Breast epithelium (tissue), 4 donors: ENCODE measurements at regions not wholly inside any gene's neighbourhood (a gene's known extent, or its start where the extent isn't known, plus 50 kb on each side); places are given as distances from the start of the nearest gene placed in this dataset.
"Not testable (repeated sequence)": the region's sequence is repeated elsewhere in the genome, so short reads cannot be mapped to it uniquely, and the experiment has no call there.

ENCODE experiments used
- DNase-seq, 2 donors: peaks; one replicate each; pipeline ENCODE4 v3.0.0-alpha.2; 2019; ENCODE audit warnings: low spot score in 2 of 2
- H3K27ac ChIP-seq, 2 donors: fragments of 200-600 bp; sonication (generic) in 1 of 2; one replicate each; pipeline ENCODE4 v1.5.1; 2016 to 2019; ENCODE audit warnings: mild to moderate bottlenecking in 1 of 2
- H3K27me3 ChIP-seq, 2 donors: fragments of 200-600 bp; sonication (generic) in 1 of 2; one replicate each; pipeline versions ENCODE4 v1.5.1 to v1.6.0; 2017 to 2019; ENCODE audit warnings: control low read depth in 1 of 2, mild to moderate bottlenecking in 1 of 2
- H3K36me3 ChIP-seq: fragments of 200-600 bp; one replicate; pipeline ENCODE4 v1.5.1; 2019
- H3K4me1 ChIP-seq, 2 donors: fragments of 200-600 bp; sonication (generic); one replicate each; pipeline ENCODE4 v1.5.1; 2016 to 2019; ENCODE audit warnings: control low read depth in 1 of 2
- H3K4me3 ChIP-seq, 3 donors: fragments of 200-600 bp; sonication (generic); 1 replicate in 2 of 3; 2 replicates in 1 of 3; pipeline ENCODE4 v1.5.1; 2016 to 2019; ENCODE audit warnings: mild to moderate bottlenecking in 3 of 3, moderate library complexity in 2 of 3
- H3K9me3 ChIP-seq, 2 donors: fragments of 200-600 bp; sonication (generic) in 1 of 2; one replicate each; pipeline ENCODE4 v1.5.1; 2016 to 2019; ENCODE audit warnings: control low read depth in 1 of 2
- POLR2A ChIP-seq: fragments of 450-650 bp; IDR thresholded peaks from one replicate; pipeline ENCODE4 v1.6.1; 2016; ENCODE audit warnings: antibody characterized with exemption, mild to moderate bottlenecking, moderate library complexity
- POLR2AphosphoS5 ChIP-seq, 3 donors: sonication (generic); formaldehyde crosslinking; IDR thresholded peaks; one replicate each; pipeline ENCODE4 v1.6.1; 2017; ENCODE audit warnings: antibody characterized with exemption in 3 of 3
- intact Hi-C: fragments of 100-400 bp; cut with DNase I; formaldehyde crosslinking; loops from one replicate; pipeline ENCODE4 v1.15.1; 2023; ENCODE audit warnings: low total_unique reads
- TF ChIP-seq, protein P1 (sequence below), 3 donors: fragments of 450-650 bp; IDR thresholded peaks; one replicate each; pipeline ENCODE4 v1.5.1; 2016 to 2017; ENCODE audit warnings: antibody characterized with exemption in 3 of 3, mild to moderate bottlenecking in 3 of 3, moderate library complexity in 3 of 3

DNA sequence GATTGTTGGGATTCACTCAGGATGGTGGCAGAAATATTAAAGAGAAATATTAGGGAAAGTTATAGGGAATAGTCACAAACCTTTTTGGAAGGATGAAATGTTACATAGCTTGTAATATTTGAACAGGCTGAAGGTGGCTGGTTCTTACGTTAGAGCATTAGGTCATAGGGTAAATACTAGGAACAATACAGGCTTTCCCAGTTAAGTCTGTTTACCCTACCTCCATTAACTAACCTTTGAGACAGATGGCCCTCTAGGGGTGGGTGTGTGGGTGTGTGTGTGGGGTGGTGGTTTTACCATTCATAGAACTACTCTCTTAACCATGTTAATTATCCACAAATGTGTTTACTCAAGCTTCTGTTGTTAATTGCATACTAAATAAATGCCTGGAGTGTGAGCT lies 94.3 kb upstream of the STK32A start:
- DNase-seq = no peak
- Histone ChIP-seq H3K4me3 (no peak overlapping the region), H3K9me3 (peaks cover 10 to 34% of the 10 kb centered on the region in 2 donors), H3K4me1 (no peaks in the 10 kb centered on the region), H3K27me3 (no peaks in the 10 kb centered on the region), H3K27ac (no peak overlapping the region), H3K36me3 (no peaks in the 10 kb centered on the region)
- intact Hi-C loops = no loop called here
- TF ChIP-seq POLR2A = no peak
- TF ChIP-seq POLR2AphosphoS5 (IDR thresholded peaks at IDR 0.05) = no peak
- TF ChIP-seq, protein P1, sequence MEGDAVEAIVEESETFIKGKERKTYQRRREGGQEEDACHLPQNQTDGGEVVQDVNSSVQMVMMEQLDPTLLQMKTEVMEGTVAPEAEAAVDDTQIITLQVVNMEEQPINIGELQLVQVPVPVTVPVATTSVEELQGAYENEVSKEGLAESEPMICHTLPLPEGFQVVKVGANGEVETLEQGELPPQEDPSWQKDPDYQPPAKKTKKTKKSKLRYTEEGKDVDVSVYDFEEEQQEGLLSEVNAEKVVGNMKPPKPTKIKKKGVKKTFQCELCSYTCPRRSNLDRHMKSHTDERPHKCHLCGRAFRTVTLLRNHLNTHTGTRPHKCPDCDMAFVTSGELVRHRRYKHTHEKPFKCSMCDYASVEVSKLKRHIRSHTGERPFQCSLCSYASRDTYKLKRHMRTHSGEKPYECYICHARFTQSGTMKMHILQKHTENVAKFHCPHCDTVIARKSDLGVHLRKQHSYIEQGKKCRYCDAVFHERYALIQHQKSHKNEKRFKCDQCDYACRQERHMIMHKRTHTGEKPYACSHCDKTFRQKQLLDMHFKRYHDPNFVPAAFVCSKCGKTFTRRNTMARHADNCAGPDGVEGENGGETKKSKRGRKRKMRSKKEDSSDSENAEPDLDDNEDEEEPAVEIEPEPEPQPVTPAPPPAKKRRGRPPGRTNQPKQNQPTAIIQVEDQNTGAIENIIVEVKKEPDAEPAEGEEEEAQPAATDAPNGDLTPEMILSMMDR (IDR thresholded peaks at IDR 0.05) = no peak

DNA sequence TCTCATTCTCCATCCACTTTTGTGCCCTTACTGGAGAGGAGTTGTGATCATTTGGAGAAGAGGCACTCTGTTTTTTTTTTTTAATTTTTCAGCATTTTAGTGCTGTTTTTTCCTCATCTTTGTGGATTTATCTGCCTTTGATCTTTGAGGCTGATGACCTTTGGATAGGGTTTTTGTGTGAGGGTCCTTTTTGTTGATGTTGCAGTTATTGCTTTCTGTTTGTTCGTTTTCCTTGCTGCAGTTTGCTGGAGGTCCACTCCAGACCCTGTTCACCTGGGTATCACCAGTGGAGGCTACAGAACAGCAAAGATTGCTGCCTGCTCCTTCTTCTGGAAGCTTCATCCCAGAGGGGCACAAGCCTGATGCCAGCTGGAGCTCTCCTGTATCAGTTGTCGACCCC lies 93.2 kb upstream of the STK32A start:
- H3K27me3 ChIP-seq, H3K36me3 ChIP-seq, intact Hi-C loops, H3K27ac ChIP-seq, H3K4me1 ChIP-seq, H3K4me3 ChIP-seq, DNase-seq: not testable (repeated sequence)
- peaks cover 10 to 34% of the 10 kb centered on the region in 2 donors for H3K9me3 ChIP-seq

DNA sequence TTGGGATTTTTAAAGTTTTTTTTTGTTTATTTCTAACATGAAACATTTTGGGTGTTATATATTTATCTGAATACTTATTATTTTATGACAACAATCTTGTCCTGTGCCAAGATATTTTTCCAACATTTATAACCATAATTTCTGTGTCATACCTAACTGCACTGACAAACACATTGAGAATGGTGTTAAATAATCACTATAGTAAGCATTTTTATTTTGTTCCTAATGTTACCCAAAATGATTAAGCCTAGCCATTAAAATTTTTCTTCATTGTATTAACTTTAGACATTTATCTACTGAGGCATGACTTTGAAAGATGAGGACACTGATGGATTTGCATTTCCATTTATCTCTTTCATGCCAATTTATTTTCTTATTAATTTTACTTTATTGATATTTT lies 91.6 kb upstream of the STK32A start:
- TF ChIP-seq POLR2A (no peak), POLR2AphosphoS5 (IDR thresholded peaks at IDR 0.05) (no peak)
- TF ChIP-seq, protein P1 (IDR thresholded peaks at IDR 0.05) = no peak
- H3K27ac ChIP-seq = no peak overlapping the region
- H3K9me3 ChIP-seq = peaks cover 0 to 20% of the 10 kb centered on the region in 2 donors
- H3K27me3 ChIP-seq = no peaks in the 10 kb centered on the region
- H3K4me3 ChIP-seq = no peak overlapping the region
- no peaks in the 10 kb centered on the region for H3K36me3 ChIP-seq
- intact Hi-C loops = no loop called here
- H3K4me1 ChIP-seq = no peaks in the 10 kb centered on the region
- DNase-seq = no peak

DNA sequence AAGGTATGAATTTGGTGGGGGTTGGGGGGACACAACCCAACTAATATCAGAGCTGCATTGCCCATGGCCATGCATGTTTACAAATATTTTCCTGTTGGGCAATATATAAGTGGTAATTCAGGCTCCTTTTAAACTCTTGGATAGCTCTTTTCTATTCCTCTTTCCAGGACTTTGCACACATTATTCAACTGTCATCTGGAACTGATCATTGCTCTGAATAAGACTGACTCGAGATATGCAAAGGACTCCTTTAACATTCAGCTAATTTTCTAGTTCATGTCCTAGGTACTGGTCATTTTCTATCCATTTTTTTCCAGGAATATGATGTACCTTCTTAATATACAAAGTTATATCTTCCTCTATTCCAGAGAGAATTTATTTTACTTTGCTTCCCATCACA lies 89.5 kb upstream of the STK32A start:
- no peaks in the 10 kb centered on the region for H3K27me3 ChIP-seq
- H3K27ac ChIP-seq = no peak overlapping the region
- TF ChIP-seq, protein P1 (IDR thresholded peaks at IDR 0.05) = no peak
- TF ChIP-seq POLR2A = no peak
- TF ChIP-seq POLR2AphosphoS5 (IDR thresholded peaks at IDR 0.05) = no peak
- no peak overlapping the region for H3K4me3 ChIP-seq
- H3K36me3 ChIP-seq = no peaks in the 10 kb centered on the region
- no peaks in the 10 kb centered on the region for H3K4me1 ChIP-seq
- intact Hi-C loops = no loop called here
- peaks cover 0 to under 1% of the 10 kb centered on the region in 2 donors for H3K9me3 ChIP-seq
- DNase-seq = no peak

DNA sequence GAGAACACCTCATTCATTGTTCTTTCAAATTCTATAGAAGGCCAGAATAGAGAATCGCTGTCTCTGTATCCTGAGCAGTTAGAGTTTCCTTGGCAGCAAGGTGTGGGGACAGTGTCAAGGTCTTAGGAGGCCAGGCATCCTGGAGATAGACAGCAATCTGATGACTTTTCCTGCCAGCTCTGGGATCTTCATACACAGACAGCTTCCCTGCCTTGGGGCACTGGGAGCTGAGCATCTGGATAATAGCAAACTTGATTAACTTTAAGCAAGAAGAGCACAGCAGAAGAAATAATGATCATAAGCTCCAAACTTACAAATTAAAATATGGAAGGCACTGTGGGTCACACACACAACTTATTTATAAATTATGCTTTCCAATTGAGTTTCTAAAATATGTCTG lies 86.1 kb upstream of the STK32A start:
- no peak overlapping the region for H3K27ac ChIP-seq
- no peaks in the 10 kb centered on the region for H3K4me1 ChIP-seq
- intact Hi-C loops = no loop called here
- H3K9me3 ChIP-seq = no peaks in the 10 kb centered on the region
- no peak overlapping the region for H3K4me3 ChIP-seq
- TF ChIP-seq, protein P1 (IDR thresholded peaks at IDR 0.05) = no peak
- TF ChIP-seq POLR2AphosphoS5 (IDR thresholded peaks at IDR 0.05) = no peak
- H3K27me3 ChIP-seq = no peaks in the 10 kb centered on the region
- H3K36me3 ChIP-seq = no peaks in the 10 kb centered on the region
- DNase-seq = no peak

DNA sequence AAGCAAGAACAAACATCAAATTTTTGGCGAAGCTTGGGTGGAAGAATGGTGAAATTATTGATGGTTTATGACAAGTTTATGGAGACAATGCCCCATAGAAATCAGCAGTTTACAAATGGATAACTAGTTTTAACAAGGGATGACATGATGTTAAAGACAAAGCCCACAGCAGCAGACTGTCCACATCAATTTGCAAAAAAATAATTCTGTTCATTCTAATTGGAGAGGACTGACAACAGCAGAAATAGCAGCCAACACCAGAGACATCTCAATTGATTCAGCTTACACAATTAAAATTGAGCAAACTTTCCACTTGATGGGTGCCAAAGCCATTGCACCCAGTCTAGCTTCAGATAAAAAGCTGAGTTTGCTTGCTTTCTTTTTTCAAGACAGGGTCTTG lies 82.7 kb upstream of the STK32A start:
- no peaks in the 10 kb centered on the region for H3K4me1 ChIP-seq
- intact Hi-C loops = no loop called here
- H3K9me3 ChIP-seq = no peaks in the 10 kb centered on the region
- DNase-seq = no peak
- no peaks in the 10 kb centered on the region for H3K27me3 ChIP-seq
- H3K36me3 ChIP-seq = no peaks in the 10 kb centered on the region
- no peak overlapping the region for H3K27ac ChIP-seq
- TF ChIP-seq POLR2A (no peak), POLR2AphosphoS5 (IDR thresholded peaks at IDR 0.05) (no peak)
- TF ChIP-seq, protein P1 (IDR thresholded peaks at IDR 0.05) = no peak
- H3K4me3 ChIP-seq = no peak overlapping the region
